Panc1 (cell line): ENCODE measurements at regions not wholly inside any gene's neighbourhood (a gene's known extent, or its start where the extent isn't known, plus 50 kb on each side); places are given as distances from the start of the nearest gene placed in this dataset.

Experiments
- ATAC-seq: fragments of 200-7000 bp; cut with Tn5 transposase; 2 replicates; pipeline ENCODE4 v1.9.1; 2020; ENCODE audit warnings: mild to moderate bottlenecking, moderate library complexity
- BruUV-seq: library from RNA; stranded (reverse); fragments of 400-500 nt; replicated peaks from 2 replicates; lab custom pipeline; 2021; lab: Mats Ljungman, UMichigan
- CTCF ChIA-PET: fragments of 300-600 bp; sonication (Branson Sonifier 250); formaldehyde crosslinking; loops from one replicate; lab custom pipeline; 2022; ENCODE audit warnings: antibody characterized with exemption; lab: Charles Lee
- POLR2A ChIA-PET: fragments of 300-600 bp; sonication (Branson Sonifier 250); formaldehyde crosslinking; loops from one replicate; lab custom pipeline; 2022; ENCODE audit warnings: antibody characterized with exemption; lab: Charles Lee
- DNase-seq: peaks from one replicate; pipeline ENCODE4 v3.0.0-alpha.2; 2010; ENCODE audit warnings: low read depth, low spot score
- H3K27ac ChIP-seq: 2 replicates; pipeline ENCODE4 v1.5.1; 2011; ENCODE audit warnings: mild to moderate bottlenecking, low read length, inconsistent platforms
- H3K27me3 ChIP-seq: fragments of 200-500 bp; sonication (Bioruptor generic); 2 replicates; pipeline ENCODE4 v1.6.0; 2014; ENCODE audit warnings: low read length, inconsistent platforms; ENCODE audit not compliant: control insufficient read depth, insufficient read depth
- H3K36me3 ChIP-seq: fragments of 200-500 bp; sonication (Bioruptor generic); 2 replicates; pipeline ENCODE4 v1.5.1; 2014; ENCODE audit warnings: inconsistent platforms, mild to moderate bottlenecking, low read length, moderate library complexity; ENCODE audit not compliant: control insufficient read depth, insufficient read depth
- H3K4me1 ChIP-seq: 2 replicates; pipeline ENCODE4 v1.5.1; 2011; ENCODE audit warnings: inconsistent platforms, mild to moderate bottlenecking, low read length, moderate library complexity; ENCODE audit not compliant: control insufficient read depth, insufficient read depth
- H3K4me3 ChIP-seq, 2 experiments: 2 replicates each; pipeline ENCODE4 v1.5.1; 2011 to 2012; ENCODE audit warnings: low read depth in 2 of 2, low read length in 2 of 2, mild to moderate bottlenecking in 2 of 2, inconsistent platforms in 1 of 2, moderate library complexity in 1 of 2
- H3K9me3 ChIP-seq: fragments of 200-500 bp; sonication (Bioruptor generic); 2 replicates; pipeline ENCODE4 v1.5.1; 2014; ENCODE audit warnings: low read depth, mild to moderate bottlenecking, inconsistent platforms, low read length, moderate library complexity; ENCODE audit not compliant: control insufficient read depth, insufficient read depth
- CTCF ChIP-seq: fragments of 450-650 bp; IDR thresholded peaks from 2 replicates; pipeline ENCODE4 v1.5.1; 2017; ENCODE audit warnings: mild to moderate bottlenecking
- POLR2AphosphoS5 ChIP-seq: IDR thresholded peaks from 2 replicates; pipeline ENCODE4 v1.6.1; 2012; ENCODE audit warnings: mild to moderate bottlenecking, low read depth, low read length, moderate library complexity
- REST ChIP-seq, 2 experiments: IDR thresholded peaks; 2 replicates each; pipeline ENCODE4 v1.6.1; 2011 to 2012; ENCODE audit warnings: low read depth in 2 of 2, control low read depth in 1 of 2, low read length in 1 of 2, mild to moderate bottlenecking in 1 of 2, moderate library complexity in 1 of 2; ENCODE audit not compliant: insufficient read depth in 1 of 2
- SIN3A ChIP-seq: IDR thresholded peaks from 2 replicates; pipeline ENCODE4 v1.6.1; 2012; ENCODE audit warnings: low read depth, mild to moderate bottlenecking, low read length, moderate library complexity, borderline replicate concordance; ENCODE audit not compliant: insufficient read depth
- TCF7L2 ChIP-seq: IDR thresholded peaks from 2 replicates; pipeline ENCODE4 v1.6.1; 2011; ENCODE audit warnings: mild to moderate bottlenecking, low read depth, low read length, inconsistent platforms
- in situ Hi-C: cut with HindIII; loops from 2 replicates; pipeline ENCODE4 v1.10.0; 2016; ENCODE audit warnings: low sequenced_read_pairs, low pct_unique_long_range_greater_than_20kb
- intact Hi-C: fragments of 100-400 bp; cut with micrococcal nuclease; formaldehyde crosslinking; loops from one replicate; pipeline ENCODE4 v1.10.0; 2022; ENCODE audit not compliant: unreplicated experiment

GRCh38 chr16:51442141-51442870 lies 291.2 kb upstream of the SALL1 start:
- H3K4me1 ChIP-seq, result no peaks in the 10 kb centered on the region
- H3K36me3 ChIP-seq, result no peaks in the 10 kb centered on the region
- DNase-seq (no peak), ATAC-seq (no peak)
- ChIA-PET CTCF (no interaction called here), POLR2A (no interaction called here)
- in situ Hi-C loops (no loop called here), intact Hi-C loops (no loop called here)
- no peaks in the 10 kb centered on the region for H3K27me3 ChIP-seq
- no peak overlapping the region for H3K4me3 ChIP-seq
- BruUV-seq, result no TSS peak
- H3K9me3 ChIP-seq, result no peaks in the 10 kb centered on the region
- H3K27ac ChIP-seq, result no peak overlapping the region
- TF ChIP-seq SIN3A (no peak), TCF7L2 (no peak), REST (IDR thresholded peaks at IDR 0.05; ENCODE audit: insufficient read depth in 1 of 2, low read depth in 2 of 2, low read length in 1 of 2) (no peak), POLR2AphosphoS5 (no peak), CTCF (no peak)

DNA sequence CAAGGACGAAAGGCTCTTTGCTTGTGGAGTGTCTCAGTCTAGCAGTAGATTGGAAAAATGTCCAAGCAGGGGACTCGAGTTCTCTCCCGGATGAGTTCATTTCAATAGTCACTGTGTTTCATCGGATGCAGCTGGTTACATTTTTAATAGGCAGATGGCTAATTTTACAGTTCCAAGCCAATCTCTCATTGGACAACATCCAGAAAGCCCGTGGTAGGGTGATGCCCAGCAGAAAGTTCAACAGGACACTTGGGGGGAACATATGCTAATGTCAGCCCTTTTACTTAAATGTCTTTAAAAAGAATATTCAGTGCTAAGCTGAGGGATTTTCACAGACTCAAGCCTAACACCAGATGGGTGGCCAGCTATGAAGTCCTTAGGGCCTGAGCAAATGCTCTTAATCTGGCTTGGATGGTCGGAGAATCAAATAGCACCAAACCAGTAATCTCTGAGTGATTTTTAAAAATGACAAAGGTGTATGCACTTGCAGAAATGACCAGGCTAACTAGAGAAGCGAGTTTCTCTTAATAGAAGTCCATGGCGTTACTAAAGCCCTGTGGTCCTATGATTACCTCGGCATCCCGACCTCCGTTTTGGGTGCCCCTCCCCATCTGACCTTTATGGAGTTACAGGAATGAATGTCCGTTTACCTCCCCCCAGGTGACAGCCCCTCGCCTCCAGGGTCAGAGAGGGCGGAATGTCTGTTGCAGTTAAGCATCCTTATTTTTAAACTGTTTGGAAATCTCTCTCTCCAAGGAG lies 289.2 kb upstream of the SALL1 start:
- Histone ChIP-seq H3K4me1 (no peaks in the 10 kb centered on the region), H3K9me3 (no peaks in the 10 kb centered on the region), H3K27ac (no peak overlapping the region), H3K4me3 (no peak overlapping the region), H3K36me3 (no peaks in the 10 kb centered on the region), H3K27me3 (no peaks in the 10 kb centered on the region)
- ChIA-PET POLR2A (no interaction called here), CTCF (no interaction called here)
- intact Hi-C loops, result no loop called here
- TF ChIP-seq POLR2AphosphoS5 (no peak), REST (IDR thresholded peaks at IDR 0.05; ENCODE audit: insufficient read depth in 1 of 2, low read depth in 2 of 2, low read length in 1 of 2) (no peak)
- DNase-seq (no peak), ATAC-seq (no peak)
- in situ Hi-C loops, result no loop called here
- BruUV-seq, result no TSS peak
